Endometrial microvascular endothelial cells (primary cell): ENCODE measurements at regions not wholly inside any gene's neighbourhood (a gene's known extent, or its start where the extent isn't known, plus 50 kb on each side); places are given as distances from the start of the nearest gene placed in this dataset.

Experiments used
- in situ Hi-C: cut with HindIII; loops from 2 replicates; pipeline ENCODE4 v1.10.0; 2017; ENCODE audit warnings: low sequenced_read_pairs, low pct_unique_long_range_greater_than_20kb; ENCODE audit errors: inconsistent ontology term

DNA sequence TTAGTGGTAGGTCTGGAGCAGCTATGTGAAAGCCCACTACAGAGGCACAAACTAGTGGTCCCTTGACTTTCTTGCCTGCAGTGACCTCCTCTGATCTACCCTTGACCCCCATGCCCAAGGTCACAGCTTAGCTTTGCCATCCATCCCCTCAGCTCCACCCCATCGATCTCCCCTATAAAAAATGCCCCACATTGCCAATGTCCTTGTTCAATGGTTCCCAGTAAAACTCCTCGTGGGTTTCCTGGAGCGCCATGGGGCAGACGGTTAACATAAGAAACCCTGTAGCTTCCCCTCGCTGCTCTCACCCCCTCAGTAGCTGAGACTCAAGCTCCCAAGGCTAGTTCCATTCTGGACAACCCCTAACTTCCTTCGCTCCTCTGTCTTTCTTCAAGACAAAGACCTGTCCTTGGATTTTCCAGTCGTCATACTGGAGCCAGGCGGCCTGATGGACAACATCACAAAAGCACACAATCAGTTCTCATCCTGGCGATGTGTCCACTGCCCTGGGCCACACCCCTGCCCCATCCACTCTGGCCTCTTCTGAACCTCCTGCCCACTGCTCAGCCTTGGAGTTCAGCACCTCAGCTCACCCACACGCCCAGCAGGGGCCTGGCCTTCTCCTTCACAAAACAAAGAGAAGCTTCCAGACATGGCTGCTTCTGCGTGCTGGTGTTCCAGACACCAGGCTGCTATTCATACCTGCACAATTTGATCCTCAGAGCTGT lies 1429.3 kb downstream of the BRD1 start:
- in situ Hi-C loops = no loop called here

DNA sequence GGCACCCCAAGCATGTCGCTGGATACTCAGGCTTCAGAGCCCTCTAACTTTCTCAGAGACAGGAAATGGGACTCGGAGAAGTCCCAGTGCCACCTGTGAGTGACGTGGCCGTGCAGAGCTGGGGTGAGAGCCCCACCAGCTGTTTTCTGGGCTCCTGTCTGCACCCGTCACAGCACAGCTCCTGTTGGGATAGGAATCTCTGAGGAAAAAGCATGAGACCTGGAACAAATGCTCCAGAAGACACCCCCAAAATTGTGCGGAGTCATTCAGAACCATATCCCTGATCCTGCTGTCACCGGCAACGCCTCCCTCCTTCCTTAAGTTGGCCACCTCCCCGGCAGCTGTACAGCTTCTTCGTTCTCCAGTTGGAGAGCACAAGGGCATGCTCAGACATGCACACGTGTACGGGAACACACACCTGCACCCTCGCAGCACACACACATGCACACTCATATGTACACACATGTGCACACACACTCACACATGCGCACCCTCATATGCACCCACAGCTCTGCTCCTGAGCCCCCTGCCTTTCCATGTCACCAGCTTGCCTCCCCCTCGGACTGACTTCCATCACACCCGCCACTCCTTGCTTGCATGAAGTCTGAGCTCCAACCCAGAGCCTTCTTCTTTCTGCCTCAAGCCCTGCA lies 1430.0 kb downstream of the BRD1 start:
- in situ Hi-C loops = no loop called here

- in situ Hi-C loops = no loop called here
Measured at GRCh38 chr22:48396785-48397530, 1430.7 kb downstream of the BRD1 start.

DNA sequence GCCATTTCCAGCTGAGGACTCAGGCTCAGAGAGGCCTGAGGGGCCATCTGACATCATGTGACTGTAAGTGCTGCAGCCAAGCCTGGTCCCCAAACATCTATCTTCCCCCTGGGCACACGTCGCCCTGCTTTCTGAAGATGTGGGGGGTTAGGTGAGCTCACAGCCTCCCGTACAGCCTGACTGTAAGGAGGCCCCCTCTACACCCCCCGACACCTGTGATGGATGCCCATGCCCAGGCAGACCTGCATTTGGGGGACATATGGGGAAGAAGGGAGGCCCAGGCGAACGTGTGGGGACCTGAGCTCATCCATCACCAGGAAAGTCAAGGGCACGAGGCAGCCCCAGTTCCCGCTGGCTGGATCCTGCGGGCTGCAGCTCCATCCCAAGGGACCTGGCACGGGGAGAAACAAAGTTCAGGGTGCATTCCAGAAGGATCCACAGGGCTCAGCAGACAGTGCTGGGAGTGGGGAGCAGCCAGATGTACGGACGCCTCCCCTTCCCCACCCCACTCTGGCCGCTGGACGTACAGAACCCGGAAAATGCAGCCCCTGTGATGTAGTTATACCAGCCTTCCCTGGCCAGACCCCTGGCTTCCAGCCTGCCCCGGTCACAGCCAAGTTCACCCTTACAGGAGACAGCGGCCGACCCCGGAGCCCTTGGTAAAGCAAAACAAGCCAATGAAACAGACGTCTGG lies 1431.4 kb downstream of the BRD1 start:
- in situ Hi-C loops = no loop called here

GRCh38 chr22:48395201-48395600 lies 1432.5 kb downstream of the BRD1 start:
- in situ Hi-C loops = no loop called here

GRCh38 chr22:48394787-48395186 lies 1432.9 kb downstream of the BRD1 start:
- in situ Hi-C loops = no loop called here

GRCh38 chr22:48393885-48394284 lies 1433.8 kb downstream of the BRD1 start:
- in situ Hi-C loops = no loop called here

DNA sequence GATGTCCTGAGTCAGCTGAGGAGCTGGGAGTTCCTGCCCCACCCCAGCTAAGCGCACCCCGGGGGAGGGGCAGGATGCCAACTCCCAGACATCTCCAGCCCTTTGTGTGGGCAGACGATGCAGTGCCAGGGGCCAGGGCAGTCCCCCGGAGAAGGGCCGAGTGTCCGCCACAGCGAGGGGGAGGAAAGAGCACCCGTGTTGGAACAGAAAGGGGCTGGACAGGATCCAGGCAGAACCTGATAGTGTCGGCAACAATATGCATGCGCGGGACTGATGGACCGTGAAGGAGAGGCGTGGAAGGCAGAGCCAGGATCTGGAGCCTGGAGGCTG lies 1434.7 kb downstream of the BRD1 start:
- in situ Hi-C loops = no loop called here

DNA sequence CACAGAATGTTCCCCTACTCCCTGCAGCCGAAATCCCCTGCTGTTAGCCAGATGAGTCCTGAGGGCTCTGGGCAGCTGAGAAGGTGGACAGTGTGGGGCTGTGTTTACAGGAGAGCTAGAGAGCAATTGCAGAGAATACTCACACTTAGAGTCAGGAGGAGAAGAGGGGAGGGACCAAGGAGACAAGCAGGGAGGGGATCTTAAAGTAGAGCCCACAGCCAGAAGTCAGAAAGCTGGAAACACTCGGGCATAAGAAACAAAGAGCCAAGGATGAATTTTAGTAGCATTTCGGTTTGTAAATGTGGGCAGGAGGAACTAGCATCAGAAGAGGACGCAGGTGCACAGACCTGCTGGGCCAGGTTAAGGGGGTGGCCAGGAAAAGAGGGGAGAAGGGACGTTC lies 1435.9 kb downstream of the BRD1 start:
- in situ Hi-C loops = no loop called here

DNA sequence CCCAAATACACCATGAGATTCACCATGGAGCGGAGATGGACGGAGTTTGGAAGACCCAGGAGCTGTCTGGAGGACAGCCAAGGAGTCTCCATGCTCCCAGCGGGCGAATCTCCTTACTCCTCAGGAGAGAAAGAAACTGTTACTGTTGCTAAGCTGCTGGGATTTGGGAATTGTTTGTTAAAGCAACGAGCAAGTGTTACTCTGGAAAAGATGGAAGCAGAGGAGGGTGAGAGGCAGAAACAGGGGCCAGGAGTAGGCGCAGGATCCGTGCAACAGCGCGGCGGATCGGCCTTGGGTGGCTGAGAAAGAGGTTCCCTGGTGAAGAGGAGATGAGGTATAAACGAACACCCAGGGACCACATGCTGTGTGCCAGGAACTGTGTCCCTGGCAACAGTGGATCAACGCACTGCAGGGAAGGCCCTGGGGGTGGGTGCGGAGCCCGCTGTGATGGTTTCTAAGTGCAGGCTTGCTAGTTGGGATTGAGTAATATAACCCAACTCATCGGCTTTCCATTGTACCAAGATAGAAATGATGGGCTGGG lies 1436.4 kb downstream of the BRD1 start:
- in situ Hi-C loops = no loop called here

GRCh38 chr22:48389916-48390315 lies 1437.8 kb downstream of the BRD1 start:
- in situ Hi-C loops = no loop called here

GRCh38 chr22:48382197-48382596 lies 1445.5 kb downstream of the BRD1 start:
- in situ Hi-C loops = no loop called here

DNA sequence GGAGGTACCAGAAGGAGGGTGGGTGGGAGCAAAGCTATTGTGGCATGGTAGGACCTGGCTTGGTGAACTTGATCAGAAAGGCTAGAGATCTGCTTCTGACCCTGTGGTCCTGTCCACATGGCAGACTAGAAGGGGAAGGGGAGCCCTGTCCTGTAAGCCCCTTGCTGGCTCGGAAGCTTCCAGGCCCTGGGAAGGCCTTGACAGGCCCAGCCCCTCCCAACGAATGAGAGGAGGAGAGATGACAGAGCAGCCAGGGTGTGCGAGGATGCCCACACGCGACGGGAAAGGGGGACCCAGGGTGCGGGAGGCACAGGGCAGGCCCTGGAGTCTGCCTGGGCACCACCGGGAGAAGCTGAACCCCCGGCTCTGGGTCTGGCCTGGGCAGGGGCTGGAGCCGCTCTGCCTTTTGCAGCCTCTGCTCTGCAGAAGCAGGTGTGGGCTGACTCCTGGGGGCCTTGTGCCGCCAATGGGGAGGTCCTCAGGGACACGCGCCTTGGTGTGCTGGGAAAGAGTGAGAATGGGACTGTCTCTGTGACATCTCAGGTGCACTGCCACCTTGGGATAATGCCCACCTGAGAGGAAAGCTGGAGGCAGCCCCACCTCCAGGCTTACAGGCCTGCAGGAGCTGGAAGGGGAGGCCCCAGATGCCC lies 1447.5 kb downstream of the BRD1 start:
- in situ Hi-C loops = no loop called here

DNA sequence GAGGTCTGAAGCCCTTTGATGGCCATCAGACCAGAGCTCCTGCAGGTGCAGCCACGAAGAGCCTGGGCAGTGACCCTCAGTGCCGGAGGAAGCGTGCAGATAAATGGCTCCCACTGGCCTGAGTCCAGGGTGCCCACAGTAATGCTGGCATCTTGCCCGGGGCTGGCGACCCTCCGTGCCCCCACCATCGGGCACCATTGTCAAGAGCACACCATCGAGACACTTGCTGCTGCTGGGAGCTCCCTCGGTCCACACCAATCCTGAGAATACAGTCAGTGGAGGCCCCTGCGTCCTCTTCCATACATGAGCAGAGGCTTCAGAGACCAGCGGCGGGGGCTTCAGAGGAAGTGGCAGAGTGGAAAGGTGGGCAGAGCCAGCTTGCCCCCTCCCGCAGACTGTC lies 1448.3 kb downstream of the BRD1 start:
- in situ Hi-C loops = no loop called here

DNA sequence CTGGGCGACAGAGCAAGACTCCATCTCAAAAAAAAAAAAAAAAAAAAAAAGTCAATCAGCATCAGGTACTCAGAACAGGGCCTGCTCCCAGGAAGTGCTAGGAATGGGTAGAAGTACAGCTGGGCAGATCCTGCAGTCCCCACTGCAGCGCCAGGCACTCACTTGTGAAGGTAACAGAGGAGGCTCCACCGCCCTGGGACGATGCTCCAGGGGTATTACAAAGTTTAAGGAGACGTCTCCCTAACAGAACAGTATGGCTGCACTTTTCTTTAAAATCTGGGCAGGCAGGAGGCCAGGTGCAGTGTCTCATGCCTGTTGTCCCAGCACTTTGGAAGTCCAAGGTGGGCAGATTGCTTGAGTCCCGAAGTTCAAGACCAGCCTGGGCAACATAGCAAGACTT lies 1449.0 kb downstream of the BRD1 start:
- in situ Hi-C loops = no loop called here

DNA sequence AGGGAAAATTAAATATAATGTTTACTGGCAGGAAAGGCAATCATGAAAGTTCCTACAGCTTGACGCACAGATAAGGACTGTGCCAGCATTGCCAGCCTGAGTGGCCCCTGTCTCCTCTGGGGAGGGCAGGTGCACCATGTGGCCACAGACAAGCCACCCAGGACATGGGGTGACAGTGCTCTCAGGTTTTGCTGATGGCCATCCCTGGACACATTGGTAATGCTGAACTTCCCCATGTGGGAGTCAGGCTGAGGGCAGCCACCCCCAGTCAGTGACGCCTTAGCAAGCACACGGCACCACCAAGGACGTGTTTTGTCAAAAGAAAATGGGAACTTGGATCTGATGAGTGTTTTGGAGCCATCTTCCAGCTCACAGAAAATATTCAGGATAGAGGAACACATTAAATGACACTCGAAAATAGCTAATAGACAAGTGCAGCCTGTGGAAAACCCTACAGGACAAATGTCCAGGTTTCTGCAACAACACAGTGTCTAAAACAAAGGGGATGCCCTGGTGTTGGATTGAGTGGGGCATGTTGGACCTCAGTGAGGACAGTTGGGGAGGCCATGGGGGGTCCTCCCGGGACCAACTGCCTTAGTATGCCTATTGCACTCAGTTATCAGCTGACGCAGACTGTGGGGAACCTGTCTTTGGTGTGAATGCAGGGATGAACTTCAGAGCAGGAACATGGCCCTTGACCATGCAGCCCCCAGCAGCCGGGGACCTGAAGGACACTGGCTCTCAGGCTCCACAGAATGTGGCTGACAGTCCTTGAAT lies 1450.5 kb downstream of the BRD1 start:
- in situ Hi-C loops = no loop called here

- in situ Hi-C loops = no loop called here
Measured at GRCh38 chr22:48376428-48376827, 1451.2 kb downstream of the BRD1 start.

DNA sequence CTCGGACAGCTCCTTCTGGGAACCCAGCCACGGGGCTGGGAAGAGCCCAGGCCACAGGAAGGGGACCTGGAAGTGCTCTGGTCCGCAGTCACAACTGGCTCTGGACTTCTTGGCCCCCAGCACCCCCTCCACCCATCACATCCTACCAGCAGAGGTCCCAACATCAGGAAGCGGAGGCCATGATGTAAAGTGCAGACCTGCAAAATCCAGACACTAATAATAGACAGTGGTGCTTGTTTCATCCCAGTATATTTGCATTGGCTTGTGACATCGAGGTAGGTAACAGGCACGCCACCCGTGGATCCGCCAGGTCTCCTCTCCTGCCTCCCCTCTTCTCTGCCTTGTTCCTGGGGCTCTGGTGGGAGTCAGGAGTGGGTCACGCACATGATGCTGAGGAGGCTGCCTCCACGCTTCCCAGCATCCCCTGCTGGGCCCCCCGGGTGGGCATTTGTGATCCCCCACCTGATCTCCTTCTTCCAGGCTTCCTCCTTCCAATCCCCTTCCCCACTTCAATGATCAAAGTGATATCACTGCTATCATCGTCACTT lies 1454.0 kb downstream of the BRD1 start:
- in situ Hi-C loops = no loop called here
